ENCODE measurements at regions not wholly inside any gene's neighbourhood (a gene's known extent, or its start where the extent isn't known, plus 50 kb on each side); places are given as distances from the start of the nearest gene placed in this dataset.
"Not testable (repeated sequence)": the region's sequence is repeated elsewhere in the genome, so short reads cannot be mapped to it uniquely, and the experiment has no call there.

DNA sequence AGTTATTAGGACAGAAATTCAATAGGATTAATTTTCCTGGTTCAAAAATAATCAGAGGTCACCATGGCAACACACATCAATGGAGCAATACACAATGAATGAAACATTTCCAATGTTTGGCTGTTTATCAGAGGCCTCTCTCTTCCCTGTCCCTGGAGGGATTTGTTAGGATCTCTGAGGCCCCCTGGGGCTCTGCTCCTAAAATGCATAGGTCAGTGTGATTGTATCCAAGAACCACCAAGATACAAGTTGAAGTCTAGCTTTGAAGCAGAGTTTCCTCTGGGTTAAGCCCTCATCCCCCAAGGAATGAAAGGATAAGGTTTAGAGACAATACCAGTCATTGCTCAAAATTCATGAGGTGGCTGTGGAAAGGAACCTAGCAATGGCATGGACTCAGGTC is 561.2 kb upstream of the C16orf82 start:
- no peak for DNase-seq (ENCODE audit: low read depth in 1 of 2, low spot score in 1 of 2)
- H3K36me3 ChIP-seq, result no peaks in the 10 kb centered on the region
- H3K4me3 ChIP-seq, result no peak overlapping the region
- TF ChIP-seq, protein P1, sequence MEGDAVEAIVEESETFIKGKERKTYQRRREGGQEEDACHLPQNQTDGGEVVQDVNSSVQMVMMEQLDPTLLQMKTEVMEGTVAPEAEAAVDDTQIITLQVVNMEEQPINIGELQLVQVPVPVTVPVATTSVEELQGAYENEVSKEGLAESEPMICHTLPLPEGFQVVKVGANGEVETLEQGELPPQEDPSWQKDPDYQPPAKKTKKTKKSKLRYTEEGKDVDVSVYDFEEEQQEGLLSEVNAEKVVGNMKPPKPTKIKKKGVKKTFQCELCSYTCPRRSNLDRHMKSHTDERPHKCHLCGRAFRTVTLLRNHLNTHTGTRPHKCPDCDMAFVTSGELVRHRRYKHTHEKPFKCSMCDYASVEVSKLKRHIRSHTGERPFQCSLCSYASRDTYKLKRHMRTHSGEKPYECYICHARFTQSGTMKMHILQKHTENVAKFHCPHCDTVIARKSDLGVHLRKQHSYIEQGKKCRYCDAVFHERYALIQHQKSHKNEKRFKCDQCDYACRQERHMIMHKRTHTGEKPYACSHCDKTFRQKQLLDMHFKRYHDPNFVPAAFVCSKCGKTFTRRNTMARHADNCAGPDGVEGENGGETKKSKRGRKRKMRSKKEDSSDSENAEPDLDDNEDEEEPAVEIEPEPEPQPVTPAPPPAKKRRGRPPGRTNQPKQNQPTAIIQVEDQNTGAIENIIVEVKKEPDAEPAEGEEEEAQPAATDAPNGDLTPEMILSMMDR (IDR thresholded peaks at IDR 0.05; ENCODE audit: low read depth, low read length), result no peak
- H3K4me1 ChIP-seq (ENCODE audit: low read depth), result no peaks in the 10 kb centered on the region
- no peaks in the 10 kb centered on the region for H3K27me3 ChIP-seq
- no peak overlapping the region for H3K27ac ChIP-seq
- no peaks in the 10 kb centered on the region for H3K9me3 ChIP-seq (ENCODE audit: low read depth)

DNA sequence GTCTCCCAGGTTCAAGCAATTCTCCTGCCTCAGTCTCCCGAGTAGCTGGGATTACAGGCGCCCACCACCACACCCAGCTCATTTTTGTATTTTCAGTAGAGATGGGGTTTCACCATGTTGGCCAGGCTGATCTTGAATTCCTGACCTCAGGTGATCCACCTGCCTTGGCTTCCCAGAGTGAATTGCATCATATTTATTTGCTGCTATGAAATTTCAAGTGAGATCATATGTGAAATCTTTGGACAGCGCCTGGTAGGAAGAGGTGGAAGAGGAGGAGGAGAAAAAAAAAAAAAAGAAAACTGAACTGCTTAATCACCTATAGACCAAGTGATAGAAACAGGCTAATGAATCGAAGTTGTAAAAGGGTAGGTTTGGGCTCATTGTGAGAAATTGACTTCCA is 557.8 kb upstream of the C16orf82 start:
- H3K4me3 ChIP-seq; H3K36me3 ChIP-seq; H3K4me1 ChIP-seq (ENCODE audit: low read depth); H3K27me3 ChIP-seq; H3K9me3 ChIP-seq (ENCODE audit: low read depth); DNase-seq (ENCODE audit: low read depth in 1 of 2, low spot score in 1 of 2); H3K27ac ChIP-seq: not testable (repeated sequence)

DNA sequence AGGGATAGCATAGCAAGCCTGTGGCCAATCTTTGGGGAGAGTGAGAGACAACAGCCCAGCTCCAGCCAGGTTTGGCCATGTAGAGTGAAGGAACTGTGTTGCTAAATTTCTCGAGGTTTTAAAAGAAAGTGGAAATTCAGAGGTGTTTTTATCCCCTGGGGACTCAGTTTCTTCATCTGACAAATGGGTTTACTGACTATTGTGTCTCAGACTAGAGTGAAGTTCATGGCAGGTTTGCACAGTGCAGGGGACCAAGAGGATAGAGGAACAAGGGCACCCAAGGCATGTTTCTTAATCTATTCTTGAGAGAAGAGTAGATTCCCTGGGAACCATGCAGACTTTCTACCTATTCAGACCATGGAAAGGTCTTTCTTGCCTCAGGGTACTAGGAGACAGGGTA is 555.8 kb upstream of the C16orf82 start:
- Histone ChIP-seq H3K4me3 (no peak overlapping the region), H3K27me3 (no peaks in the 10 kb centered on the region), H3K27ac (no peak overlapping the region), H3K9me3 (ENCODE audit: low read depth) (no peaks in the 10 kb centered on the region), H3K4me1 (ENCODE audit: low read depth) (no peaks in the 10 kb centered on the region), H3K36me3 (no peaks in the 10 kb centered on the region)
- TF ChIP-seq, protein P1 (IDR thresholded peaks at IDR 0.05; ENCODE audit: low read depth, low read length), result no peak
- no peak for DNase-seq (ENCODE audit: low read depth in 1 of 2, low spot score in 1 of 2)

DNA sequence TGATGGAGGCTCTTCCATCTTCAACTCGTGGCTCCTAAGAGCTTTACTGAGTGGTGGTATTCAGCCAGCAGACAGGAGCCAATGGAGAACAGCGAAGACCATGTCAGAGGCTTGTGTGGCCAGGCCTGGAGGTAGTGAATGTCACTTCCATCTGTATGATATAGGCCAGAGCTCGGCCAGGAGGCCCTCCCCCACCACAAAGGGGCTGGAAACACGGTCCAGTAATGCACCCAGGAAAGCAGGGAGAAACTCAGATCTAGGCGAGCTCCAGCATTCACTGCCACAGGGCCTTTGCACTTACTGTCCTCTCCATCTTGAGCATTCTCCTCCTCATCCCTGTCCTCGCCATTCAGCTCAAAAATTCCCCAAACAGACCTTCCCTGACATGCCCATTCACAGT is 555.3 kb upstream of the C16orf82 start:
- no peaks in the 10 kb centered on the region for H3K9me3 ChIP-seq (ENCODE audit: low read depth)
- H3K27me3 ChIP-seq, result no peaks in the 10 kb centered on the region
- no peak overlapping the region for H3K4me3 ChIP-seq
- no peaks in the 10 kb centered on the region for H3K4me1 ChIP-seq (ENCODE audit: low read depth)
- DNase-seq (ENCODE audit: low read depth in 1 of 2, low spot score in 1 of 2), result no peak
- no peak overlapping the region for H3K27ac ChIP-seq
- TF ChIP-seq, protein P1 (IDR thresholded peaks at IDR 0.05; ENCODE audit: low read depth, low read length), result no peak
- no peaks in the 10 kb centered on the region for H3K36me3 ChIP-seq

DNA sequence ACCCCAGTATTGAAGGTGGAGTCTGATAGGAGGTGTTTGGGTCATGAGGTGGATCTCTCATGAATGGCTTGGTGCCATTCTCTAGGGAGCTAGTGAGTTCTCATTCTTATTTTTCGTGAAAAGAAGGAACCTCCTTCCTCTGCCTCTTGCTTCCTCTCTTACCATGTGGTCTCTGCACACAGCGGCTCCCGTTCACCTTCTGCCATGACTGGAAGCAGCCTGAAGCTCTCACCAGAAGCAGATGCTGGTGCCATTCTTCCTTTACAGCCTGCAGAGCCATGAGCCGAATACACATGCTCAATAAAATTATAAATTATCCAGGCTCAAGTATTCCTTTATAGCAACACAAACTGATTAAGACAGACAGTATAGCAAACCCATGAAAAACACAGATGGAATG is 545.1 kb upstream of the C16orf82 start:
- Histone ChIP-seq H3K9me3 (ENCODE audit: low read depth) (no peaks in the 10 kb centered on the region), H3K27ac (no peak overlapping the region), H3K36me3 (no peaks in the 10 kb centered on the region), H3K27me3 (no peaks in the 10 kb centered on the region), H3K4me3 (no peak overlapping the region), H3K4me1 (ENCODE audit: low read depth) (no peaks in the 10 kb centered on the region)
- TF ChIP-seq, protein P1 (IDR thresholded peaks at IDR 0.05; ENCODE audit: low read depth, low read length), result no peak
- no peak for DNase-seq (ENCODE audit: low read depth in 1 of 2, low spot score in 1 of 2)

DNA sequence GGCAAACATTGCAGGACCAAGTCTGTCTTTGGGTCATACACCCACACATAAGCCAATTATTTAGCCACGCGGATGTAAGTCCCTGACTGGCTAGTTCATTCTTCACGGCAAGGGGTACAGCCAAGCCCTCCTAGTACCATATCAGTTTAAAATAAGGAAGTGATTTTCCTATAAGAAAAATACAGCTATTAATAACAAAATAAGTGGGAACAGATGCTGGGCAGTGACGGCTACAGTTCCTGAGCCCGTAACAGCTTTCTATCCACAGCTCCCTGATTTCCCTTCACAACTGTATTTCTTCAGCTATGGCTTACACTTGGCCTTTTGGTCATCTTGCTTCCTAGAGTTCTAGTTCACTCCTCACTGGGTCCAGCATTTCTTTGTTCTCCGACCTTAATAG is 542.4 kb upstream of the C16orf82 start:
- H3K4me1 ChIP-seq (ENCODE audit: low read depth), result no peaks in the 10 kb centered on the region
- H3K9me3 ChIP-seq (ENCODE audit: low read depth), result no peaks in the 10 kb centered on the region
- no peaks in the 10 kb centered on the region for H3K27me3 ChIP-seq
- no peak overlapping the region for H3K4me3 ChIP-seq
- H3K36me3 ChIP-seq, result no peaks in the 10 kb centered on the region
- no peak overlapping the region for H3K27ac ChIP-seq
- TF ChIP-seq, protein P1 (IDR thresholded peaks at IDR 0.05; ENCODE audit: low read depth, low read length), result no peak
- DNase-seq (ENCODE audit: low read depth in 1 of 2, low spot score in 1 of 2), result no peak
